Kidney glomerular epithelial cell (primary cell): ENCODE measurements at regions not wholly inside any gene's neighbourhood (a gene's known extent, or its start where the extent isn't known, plus 50 kb on each side); places are given as distances from the start of the nearest gene placed in this dataset.

ENCODE experiments used
- DNase-seq: peaks from one replicate; lab custom pipeline; 2025; lab: John Stamatoyannopoulos, UW

DNA sequence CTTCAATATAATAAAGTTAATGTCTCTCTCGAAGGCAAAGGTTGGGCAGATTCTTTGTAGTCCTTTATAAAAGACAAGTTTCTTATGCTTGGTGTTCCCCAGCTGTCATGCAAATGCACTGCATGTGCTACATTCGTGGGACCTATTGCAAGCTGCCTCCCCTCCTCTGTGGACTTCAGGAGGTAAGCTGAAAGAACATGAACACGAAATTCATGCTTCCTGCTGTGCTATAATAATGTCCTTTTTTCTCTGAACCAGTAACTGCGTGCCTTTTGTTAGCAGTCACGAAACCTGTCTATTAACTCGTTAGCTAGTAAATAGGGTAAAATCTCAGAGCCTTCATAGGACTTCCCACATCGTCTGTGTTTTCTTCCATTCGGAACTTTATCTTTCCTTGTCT is 363.5 kb downstream of the CDH9 start:
- DNase-seq = no peak

DNA sequence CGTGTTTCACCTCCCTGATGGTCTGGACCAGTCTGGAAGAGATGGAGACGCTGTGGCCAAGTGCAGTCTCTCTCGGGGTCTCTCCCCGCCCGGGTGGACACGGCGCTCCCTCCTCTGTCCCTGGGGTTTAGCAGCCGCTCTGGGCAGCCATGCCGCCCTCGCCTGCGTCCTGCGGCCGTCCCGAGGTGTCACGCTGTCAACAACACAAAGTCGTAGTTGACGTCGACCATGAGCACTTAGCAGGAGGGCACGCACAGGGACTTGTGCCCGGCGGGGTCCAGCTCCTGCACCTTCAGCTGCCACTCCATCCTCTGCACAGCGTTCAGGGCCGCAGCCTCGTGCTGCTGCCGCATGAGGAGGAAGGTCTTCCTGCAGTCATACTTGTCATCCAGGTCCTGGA is 368.9 kb downstream of the CDH9 start:
- DNase-seq = no peak

GRCh38 chr5:26669031-26669430 is 369.4 kb downstream of the CDH9 start:
- no peak for DNase-seq

DNA sequence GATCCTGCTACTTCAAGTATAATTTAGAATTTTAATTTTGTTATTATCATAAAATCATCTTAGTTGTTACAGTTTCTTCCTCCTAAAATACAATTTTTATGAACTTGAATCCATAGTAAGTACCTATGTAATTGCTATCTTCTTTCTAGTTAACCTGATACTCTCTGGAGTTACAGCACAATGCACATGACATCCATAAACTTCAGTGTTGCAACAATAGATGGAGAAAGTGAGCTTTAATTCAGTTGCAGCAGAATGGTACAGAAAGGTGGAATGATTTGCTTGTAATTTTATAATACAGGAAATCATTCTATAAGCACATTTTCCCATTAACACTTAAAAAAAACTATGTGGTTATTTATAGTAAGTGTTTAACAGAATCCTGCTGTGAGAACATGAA is 372.0 kb downstream of the CDH9 start:
- no peak for DNase-seq

- no peak for DNase-seq
These were observed 374.9 kb downstream of the CDH9 start for GRCh38 chr5:26663500-26663899.

- DNase-seq = no peak
These were observed 375.5 kb downstream of the CDH9 start for GRCh38 chr5:26662806-26663360.

- no peak for DNase-seq
These were observed 378.3 kb downstream of the CDH9 start for GRCh38 chr5:26660116-26660515.

- no peak for DNase-seq
These were observed 389.4 kb downstream of the CDH9 start for GRCh38 chr5:26649000-26649399.

GRCh38 chr5:26647781-26648180 is 390.6 kb downstream of the CDH9 start:
- no peak for DNase-seq

- no peak for DNase-seq
These were observed 392.7 kb downstream of the CDH9 start for GRCh38 chr5:26645659-26646058.

DNA sequence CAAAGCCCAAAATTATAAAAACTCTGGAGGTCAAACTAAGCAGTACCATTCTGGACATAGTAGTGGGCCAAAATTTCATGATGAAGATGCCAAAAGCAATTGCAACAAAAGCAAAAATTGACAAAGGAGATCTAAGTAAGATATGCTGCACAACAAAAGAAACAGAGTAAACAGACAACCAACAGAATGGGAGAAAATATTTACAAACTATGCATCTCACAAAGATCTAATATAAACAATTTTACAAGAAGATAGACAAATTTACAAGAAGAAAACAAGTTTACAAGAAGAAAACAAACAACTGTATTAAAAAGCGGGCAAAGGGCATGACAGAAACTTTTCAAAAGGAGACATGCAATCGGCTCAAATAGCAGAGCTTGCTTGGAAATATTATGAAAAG is 396.9 kb downstream of the CDH9 start:
- no peak for DNase-seq

GRCh38 chr5:26625099-26625498 is 413.3 kb downstream of the CDH9 start:
- DNase-seq = no peak

DNA sequence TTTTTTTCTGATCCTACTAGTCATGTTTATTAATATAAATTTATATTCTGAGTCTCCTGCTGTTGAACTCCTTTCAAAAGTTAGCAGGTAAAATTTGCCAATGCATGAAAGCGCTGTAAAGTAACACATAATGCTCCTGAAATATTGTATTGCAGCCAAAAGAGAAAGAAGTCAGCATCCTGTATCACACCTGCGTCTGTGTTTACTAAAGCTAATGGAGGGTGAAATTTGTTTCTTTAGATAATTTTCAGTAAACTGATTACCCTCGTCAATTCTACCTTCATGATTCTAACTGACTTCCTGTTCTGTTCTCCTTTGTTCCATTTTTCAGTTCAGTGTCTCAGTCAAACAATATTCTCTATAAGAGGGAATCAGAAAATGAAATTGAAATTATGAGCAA is 415.4 kb downstream of the CDH9 start:
- DNase-seq = no peak

DNA sequence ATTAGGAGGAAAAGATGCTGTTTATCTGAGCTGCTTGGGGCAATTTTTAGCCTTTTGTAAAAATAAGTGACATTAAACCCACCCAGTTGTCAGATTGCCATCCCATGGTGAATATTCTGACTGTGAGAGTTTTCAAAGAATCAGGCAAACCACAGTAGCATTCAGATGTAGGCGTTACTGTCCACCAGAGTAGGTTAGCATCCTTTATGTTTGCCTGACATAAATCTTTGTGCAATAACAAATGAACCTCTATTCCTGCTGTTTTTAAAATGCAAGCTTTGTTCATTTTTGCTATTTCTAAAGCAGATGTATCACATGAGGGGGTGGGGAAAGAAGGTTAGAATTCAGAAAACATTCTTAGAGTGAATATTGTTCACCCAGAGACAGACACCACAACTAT is 427.8 kb downstream of the CDH9 start:
- DNase-seq = no peak

GRCh38 chr5:26601563-26601962 is 436.8 kb downstream of the CDH9 start:
- DNase-seq = no peak

GRCh38 chr5:26582350-26583045 is 455.9 kb downstream of the CDH9 start:
- DNase-seq = no peak

DNA sequence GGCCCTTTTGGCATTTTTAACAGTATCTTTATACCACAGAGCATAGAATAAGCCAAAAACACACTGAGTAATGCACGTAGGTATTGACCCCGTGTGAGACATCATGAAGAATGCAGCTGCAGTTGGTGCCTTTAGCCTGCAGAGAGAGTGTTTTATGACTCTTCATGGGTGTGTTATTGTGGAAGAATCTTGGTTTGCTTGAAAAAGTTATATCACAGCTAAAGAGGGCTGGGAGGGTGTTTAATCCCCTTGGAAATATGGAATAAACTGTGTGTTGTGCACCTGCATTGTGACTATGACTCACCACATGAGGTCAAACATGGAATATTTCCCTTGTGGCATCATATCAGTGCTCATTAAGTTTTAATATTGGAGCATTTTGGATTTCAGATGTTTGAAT is 458.7 kb downstream of the CDH9 start:
- DNase-seq = no peak

DNA sequence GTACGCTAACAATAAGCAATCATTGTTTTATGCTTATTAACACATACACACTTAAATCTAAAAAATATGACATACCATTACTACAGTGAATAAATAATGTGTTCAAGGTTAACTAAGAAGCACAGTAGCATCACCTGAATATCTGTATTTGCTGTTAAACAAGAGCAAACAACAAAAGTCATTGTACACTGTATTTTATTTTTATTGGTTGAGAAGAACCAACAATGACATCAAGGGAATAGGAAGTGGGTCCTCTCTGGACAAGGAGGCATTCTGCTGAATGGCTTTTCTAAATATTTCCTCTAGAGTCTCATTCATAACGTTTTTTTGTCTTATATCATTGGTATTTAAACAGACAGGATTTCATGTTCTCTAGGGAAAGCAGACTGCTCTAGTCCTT is 460.4 kb downstream of the CDH9 start:
- DNase-seq = no peak

DNA sequence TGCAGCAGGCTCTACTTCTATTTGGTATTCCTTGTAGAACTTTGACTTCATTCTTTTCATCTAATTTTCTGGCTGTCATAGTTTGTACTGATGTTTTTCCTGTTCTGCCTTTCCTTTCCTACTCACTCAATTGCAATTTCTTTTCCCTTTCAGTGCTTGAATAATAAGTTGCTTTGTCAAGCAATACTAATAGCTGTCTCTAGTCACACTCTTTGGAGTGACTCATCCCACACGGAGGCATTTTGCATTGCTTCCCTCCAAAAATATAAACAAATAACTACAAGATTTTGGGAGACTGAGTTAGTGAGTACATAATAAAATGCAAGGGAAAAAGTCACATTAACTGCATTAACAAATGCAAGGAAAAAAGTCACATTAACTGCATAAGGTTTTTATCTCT is 465.9 kb downstream of the CDH9 start:
- no peak for DNase-seq

DNA sequence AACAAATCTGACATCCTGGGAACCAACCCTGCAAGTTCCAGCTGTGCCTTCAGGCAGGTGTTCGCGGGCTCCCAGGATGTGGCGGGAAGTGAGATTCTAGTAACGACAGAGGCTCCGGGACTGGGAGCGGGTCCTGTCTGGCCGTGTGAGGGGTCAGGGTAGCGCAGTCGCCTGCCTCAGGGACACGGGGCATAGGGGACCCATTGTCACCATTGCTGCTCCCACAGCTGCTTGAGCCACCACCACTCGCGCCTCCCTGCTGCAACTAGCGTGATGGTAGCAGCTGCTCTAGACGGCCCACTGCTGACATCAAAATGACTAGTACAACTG is 468.5 kb downstream of the CDH9 start:
- no peak for DNase-seq

GRCh38 chr5:26569241-26569928 is 469.0 kb downstream of the CDH9 start:
- DNase-seq = no peak

GRCh38 chr5:26568316-26568715 is 470.1 kb downstream of the CDH9 start:
- no peak for DNase-seq

DNA sequence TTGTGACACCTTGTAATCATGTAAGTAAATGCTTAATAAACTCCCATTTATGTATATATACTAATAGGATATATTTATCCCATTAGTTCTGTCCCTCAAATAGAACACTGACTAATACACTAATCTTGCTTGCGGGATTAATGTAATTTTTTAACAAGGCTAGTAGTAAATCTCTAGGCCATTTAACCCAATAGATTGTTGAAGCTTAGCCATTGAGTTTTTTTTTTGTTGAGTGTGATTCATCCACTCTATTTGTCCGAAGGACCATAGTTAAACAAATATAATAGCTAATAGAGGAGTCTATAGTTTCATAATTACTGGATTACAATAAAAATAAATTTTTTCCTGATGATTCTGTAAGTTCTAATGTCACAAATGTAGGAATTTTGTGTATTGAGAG is 474.4 kb downstream of the CDH9 start:
- DNase-seq = no peak

DNA sequence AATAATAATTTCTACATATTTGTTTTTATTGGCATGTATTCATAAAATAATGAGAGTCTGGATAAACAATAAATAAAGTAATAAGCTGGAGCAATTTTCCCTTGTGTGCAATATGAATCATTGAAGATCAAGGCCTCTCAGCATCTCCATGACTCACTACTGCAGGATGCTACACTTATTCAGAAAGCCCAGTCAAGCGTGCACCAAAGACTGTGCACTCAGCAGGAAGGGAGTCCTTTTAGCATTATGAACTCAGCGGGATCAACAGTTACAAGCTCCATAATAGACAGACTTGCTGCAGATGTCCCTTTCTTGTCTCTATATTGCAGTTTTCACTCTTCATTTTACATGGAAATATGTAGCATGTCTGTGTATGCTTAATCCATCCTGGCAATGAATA is 485.3 kb downstream of the CDH9 start:
- DNase-seq = peak; percentile 70
